C4-2B (cell line): ENCODE measurements at regions not wholly inside any gene's neighbourhood (a gene's known extent, or its start where the extent isn't known, plus 50 kb on each side); places are given as distances from the start of the nearest gene placed in this dataset.

Experiments used
- CTCF ChIP-seq: fragments of 450-650 bp; conservative IDR thresholded peaks from 2 replicates; pipeline ENCODE4 v1.5.1; 2017; ENCODE audit warnings: mild to moderate bottlenecking
- ZFX ChIP-seq: fragments of 450-650 bp; IDR thresholded peaks from 2 replicates; pipeline ENCODE4 v1.6.1; 2017

GRCh38 chr10:65143723-65144122, 1622.5 kb downstream of the REEP3 start:
- TF ChIP-seq CTCF (no peak), ZFX (no peak)
